ENCODE measurements at regions not wholly inside any gene's neighbourhood (a gene's known extent, or its start where the extent isn't known, plus 50 kb on each side); places are given as distances from the start of the nearest gene placed in this dataset.
"Not testable (repeated sequence)": the region's sequence is repeated elsewhere in the genome, so short reads cannot be mapped to it uniquely, and the experiment has no call there.

DNA sequence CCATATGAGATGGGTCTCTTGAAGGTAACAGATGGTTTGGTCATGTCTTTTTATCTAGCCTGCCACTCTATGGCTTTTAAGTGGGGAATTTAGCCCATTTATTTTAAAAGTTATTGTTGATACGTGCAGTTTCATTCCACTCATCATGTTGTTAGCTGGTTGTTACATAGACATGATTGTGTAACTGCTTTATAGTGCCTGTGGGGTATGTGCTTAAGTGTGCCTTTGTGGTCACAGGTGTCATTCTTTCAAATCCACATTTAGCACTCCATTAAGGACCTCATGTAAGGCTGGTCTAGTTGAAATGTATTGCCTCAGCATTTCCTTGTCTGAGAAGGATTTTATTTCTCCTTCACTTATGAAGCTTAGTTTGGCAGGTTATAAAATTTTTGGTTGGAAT, 263.8 kb upstream of the LUZP2 start:
- no peak for DNase-seq

DNA sequence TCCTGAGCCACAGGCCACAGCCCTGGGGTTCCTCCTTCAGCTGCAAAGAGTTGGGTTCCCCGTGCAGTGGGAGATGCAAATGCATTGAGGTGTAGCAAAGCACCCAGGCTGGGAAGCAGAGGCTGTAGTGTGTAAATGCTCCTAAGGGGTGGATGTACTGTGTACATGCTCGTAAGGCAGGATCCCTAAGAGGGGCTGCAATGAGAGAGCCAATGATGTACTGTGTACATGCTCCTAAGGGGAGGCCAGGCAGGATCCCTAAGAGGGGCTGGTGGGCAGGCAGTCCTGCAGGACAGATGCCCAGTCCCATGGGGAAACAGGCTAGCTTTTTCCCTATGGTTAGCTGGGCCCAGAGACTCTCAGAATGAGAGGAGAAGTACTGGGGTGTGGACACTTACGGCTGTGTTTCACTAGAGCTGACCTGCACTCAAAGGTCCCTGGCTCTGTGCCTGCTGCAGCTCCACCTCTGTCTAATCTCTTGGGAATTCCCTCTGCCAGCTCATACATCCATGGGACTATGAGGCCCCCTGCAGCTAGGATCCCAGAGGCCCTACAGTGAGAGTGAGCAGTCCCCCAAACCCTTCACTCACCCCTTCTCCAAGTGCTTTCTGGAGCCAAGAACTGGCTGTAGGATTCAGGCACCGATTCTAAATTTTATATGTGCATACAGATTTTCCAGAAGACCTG, 261.9 kb upstream of the LUZP2 start:
- DNase-seq: no peak

DNA sequence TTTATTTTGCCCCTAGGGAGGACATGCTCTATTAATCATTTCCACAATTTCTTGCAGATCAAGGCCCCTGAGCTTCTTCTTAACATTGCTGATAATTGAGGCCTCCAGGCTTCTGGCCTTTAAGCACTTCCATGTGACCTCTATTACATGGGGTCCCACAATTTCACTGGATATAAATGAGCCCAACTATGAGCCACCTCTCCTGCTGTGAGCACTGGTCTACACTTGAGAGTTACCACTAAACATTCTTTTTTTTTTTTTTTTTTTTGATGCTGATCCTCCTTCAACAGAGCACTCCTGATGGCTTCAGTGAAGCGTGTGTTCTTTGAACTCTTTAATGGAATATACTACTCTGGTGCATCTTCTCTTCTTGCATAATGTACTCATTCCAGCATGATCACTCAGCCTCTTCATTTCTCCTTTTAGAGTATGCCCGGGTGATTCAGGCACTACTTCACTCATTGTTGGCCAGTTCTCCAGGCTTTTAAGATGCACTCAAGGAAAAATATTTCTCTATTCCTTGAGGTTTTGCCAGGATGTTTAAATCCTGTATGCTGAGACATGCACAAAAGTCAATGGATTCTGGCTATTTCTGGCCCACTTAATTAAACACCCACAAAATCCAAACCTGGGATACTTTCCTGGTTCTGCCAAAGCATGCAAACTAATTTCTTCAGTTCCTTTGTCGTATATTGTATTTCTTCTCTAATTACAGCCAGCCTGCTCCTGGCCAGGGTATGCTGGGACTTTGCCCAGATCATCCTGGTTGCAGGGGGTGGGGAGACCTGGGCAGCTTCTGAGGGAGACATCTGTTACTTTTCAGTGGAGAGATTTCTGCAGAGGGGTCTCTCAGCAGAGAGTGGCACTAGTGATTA, 257.8 kb upstream of the LUZP2 start:
- DNase-seq: no peak

DNA sequence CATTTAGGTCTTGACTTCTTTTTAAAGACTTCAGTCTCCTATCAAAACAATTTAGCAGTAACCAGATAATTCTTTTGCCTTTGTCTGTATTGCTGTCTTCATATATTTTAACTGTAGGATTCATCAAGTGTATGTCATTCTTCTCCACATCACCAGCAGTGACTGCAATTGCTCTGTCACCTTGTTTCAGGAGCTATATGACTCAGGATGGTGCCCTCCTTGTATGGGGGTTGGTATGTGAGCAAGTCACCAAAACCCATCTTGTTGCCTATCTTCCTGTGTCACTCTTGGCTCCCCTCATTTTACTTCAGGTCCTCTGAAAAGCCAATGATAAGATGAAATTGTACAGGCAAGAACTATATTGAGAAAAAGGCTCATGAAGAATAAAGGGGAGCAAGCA, 256.9 kb upstream of the LUZP2 start:
- DNase-seq: no peak

DNA sequence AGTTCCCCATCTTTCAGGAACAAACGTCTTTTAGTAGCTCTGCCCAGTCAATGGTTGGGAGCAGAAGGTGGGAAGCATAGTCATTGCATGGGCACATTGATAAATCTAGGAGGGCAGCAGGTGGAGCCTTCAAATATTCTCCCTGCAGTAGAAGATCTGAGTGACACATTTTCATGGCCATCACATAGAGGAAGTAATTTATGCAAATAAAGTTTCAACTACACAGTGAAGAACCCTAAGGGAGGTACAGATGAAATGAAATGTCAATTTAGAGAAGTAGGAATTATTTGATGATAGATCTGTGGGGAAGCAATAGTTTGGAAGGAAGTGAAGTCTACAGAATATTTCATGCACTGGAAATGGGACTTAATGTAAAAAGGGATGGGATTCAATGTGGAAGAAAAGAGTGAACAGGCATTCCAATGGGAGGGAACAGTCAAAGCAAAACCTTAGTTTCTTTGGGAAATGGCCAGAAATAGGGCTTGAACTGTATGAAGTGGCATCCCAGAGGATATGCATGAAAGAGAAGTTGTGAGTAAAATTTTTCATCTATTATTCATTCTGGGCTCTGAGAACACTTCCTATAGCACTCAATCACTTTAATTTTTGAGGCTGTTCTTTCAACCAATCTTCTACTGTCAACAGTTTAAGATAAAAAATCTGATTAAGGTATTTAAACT, 256.2 kb upstream of the LUZP2 start:
- no peak for DNase-seq

DNA sequence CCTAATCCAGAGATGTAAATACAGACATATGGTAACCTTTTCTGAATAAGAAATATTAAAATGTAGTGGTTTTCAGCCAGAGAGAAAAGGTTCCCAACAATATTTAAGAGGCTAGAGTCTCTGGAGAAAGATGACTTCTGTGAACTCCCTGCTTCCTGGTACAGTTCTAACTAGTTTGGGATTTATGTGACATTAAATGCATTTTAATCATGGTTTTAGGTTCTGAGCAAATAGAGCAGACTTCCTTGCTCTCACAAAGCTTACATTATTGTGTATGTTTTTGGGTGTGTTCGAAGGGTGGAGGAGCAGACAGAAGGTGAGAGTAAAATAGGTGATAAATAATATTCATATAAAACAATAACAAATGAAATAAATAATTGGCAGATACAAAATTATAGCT, 250.1 kb upstream of the LUZP2 start:
- no peak for DNase-seq

DNA sequence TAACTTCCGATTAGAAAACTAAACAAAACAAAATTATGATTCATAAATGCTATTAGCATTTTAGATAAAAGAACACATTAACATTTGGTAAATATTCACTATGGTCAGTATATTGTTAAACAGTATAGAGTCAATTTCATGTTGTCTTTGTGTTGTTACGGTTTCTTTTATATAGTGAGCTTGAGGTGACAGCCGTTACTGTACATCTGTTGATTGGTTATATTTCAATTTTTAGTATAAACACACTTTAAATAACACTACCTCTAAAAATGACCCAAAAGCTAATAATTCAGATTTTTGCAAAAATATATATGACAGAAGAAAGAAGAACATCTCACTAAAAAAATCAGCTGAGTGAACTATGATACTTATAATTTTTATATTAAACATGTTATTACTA, 249.0 kb upstream of the LUZP2 start:
- DNase-seq: no peak

DNA sequence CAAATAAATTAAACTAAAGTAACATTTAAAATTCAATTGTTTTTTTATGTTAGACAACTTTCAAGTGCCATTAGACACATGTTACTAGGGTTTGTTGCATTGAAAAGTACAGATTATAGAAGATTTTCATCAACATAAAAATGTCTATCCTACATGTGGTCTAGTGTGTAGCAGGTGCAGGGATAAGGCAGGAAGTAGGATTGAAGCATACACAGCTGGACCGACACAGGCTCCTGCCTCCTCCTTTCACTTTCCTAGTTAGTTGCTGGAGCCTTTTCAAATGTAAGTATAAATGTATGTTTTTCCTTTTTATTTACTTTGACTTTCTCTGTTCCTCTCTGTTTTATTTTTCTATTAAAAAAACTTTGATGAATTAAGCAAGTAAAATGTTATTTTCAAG, 246.9 kb upstream of the LUZP2 start:
- DNase-seq: no peak

DNA sequence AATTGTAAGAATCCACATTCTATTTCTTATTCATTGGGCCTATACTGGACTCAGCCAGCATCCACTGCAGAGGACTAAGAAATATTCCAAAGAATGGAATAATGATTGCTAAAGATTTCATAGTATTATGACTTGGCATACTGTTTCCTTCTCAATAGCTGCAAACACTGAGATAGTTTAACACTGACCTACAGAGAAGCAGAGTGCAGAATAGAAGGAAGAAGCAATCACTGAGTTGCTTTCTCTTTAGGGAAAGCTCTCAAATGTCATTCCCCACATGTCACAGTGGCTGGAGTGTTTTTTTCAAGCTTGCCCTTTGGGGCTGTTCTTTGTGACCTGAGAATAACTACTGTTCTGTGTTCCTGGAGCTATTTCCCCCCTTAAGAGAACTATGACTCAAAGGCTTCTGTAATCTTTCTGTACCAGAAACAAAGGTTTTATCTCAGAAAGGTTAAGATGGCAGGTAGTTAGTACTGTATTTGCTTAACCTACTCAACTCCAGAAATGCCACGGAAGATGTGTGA, 243.6 kb upstream of the LUZP2 start:
- no peak for DNase-seq

DNA sequence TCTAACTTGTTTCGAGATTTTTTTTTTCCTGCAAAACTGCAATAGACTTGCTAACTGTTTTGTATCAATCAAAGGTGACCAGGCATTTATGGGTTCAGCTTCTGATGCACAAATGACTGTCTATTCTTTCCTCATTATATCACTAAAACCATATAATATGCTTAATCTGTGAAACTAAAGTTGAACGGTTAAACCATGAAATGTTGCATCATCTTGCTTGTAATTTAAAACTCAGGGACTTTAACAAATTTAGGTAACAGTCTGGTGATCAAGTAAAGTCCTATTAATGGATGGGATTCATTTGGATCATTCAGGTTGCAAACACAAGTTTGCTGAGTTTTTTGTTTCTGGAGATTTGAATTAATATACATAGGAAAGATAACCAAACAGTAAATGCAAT, 232.0 kb upstream of the LUZP2 start:
- DNase-seq: no peak

DNA sequence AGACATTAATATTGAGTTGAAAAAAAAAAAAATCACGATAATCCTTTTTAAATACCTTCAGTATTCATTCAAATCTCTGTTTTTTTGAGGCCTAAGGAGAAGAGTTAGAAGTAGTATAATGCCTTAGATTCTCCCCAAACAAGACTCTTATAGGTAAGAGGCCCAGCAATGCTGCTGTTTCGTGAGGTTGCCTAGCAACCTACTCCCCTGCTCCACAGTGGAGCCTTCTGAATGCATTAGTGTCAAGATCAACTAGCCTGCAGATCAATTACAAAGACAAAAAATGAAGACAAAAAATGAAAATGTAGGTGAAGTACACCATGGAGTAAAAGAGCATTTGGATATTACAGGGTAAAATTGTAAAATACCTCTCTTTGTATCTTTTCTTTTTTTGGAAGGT, 229.8 kb upstream of the LUZP2 start:
- no peak for DNase-seq

DNA sequence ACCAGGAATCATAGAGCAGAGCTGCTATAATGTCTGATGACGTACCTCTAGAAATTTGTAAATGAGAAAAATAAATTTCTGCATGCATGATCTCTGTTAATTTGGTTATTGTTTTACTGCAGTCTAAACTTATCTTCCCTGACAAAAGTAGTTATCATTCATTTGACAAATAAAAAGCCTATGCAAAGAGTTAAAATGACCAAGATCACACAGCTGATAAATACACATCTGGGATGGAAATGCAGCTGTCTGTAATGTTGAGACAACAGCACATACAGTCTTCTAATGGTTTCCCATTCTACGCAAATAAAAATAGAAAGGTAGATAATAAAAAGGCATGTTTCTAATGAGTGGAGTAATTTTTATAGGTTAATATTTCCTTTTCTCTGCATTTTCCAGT, 225.1 kb upstream of the LUZP2 start:
- DNase-seq: no peak

DNA sequence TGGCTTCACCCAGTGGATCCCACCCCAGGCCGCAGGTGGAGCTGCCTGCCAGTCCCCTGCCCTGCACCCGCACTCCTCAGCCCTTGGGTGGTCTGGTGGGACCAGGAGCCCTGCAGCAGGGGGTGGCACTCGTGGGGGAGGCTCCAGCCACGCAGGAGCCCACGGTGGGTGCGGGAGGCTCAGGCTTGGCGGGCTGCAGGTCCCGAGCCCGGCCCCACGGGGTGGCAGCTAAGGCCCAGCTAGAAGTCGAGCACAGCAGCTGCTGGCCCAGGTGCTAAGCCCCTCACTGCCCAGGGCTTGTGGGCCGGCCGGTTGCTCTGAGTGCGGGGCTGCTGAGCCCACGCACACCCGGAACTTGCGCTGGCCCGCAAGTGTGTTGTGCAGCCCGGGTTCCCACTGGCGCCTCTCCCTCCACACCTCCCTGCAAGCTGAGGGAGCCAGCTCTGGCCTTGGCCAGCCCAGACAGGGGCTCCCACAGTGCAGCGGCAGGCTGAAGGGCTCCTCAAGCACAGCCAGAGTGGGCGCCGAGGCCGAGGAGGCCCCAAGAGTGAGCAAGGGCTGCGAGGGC, 222.6 kb upstream of the LUZP2 start:
- DNase-seq: not testable (repeated sequence)

DNA sequence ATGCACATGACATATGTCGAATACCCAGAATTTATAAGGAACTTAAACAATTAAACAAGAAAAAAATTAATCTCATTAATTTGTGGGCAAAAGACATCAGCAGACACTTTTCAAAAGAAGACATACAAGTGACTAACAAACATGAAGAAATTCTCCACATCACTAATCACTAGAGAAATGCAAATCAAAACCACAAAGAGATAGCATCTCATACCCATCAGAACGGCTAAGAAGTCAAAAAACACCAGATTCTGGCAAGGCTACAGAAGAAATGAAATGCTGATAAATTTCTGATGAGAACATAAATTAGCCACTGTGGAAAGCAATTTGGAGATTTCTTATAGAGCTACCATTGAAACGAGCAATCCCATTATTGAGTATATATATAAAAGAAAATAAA, 210.6 kb upstream of the LUZP2 start:
- DNase-seq: no peak

DNA sequence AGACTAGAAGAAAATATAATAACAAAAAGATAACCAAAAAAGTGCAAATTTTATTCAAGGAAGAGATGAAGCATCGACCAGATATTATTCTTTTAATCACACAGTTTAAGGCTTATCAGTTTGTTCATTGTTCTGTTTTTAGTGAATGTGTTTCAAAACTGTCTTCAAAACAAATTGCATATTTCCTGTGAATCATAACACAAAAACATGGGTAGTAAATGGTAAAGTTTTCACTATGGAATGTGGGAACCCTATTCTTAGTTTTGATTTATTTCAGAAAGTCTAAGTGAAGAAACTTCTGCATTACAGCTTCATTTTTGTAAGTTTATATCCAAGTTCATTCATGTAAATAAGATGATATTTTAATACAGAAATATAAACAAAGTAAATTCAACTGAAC, 207.6 kb upstream of the LUZP2 start:
- no peak for DNase-seq

DNA sequence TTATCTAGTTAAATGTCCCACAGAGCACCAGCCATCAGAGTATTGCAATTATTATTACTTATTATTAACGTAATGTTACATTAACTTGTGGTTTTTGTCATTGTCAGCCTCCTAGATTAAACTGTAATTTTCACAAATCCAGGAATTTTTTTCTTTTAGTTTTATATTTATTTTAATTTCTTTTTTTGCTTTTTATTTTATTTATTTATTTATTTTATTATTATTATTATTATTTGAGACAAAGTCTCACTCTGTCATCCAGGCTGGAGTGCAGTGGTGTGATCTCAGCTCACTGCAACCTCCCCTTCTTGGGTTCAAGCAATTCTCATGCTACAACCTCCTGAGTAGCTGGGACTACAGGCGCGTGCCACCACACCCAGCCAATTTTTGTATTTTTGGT, 202.9 kb upstream of the LUZP2 start:
- DNase-seq: no peak

DNA sequence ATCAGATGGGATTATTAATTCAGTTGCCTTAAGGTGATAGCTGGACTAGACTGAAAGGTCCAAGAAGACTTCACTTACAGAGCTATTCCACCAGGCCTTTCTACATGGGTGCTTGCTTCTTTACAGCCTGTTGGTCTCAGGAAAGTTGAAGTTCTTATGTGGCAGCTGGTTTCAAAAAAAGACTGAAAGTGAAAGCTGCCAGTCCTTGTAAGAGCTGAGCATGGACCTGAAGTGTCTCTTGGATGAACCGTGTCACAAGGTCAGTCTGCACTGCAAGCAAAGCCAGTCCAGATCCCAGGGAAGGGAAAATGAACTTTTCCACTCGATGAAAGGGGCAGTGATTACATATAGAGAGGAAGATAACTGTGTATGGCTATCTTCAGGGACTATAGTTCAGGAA, 201.5 kb upstream of the LUZP2 start:
- DNase-seq: no peak

DNA sequence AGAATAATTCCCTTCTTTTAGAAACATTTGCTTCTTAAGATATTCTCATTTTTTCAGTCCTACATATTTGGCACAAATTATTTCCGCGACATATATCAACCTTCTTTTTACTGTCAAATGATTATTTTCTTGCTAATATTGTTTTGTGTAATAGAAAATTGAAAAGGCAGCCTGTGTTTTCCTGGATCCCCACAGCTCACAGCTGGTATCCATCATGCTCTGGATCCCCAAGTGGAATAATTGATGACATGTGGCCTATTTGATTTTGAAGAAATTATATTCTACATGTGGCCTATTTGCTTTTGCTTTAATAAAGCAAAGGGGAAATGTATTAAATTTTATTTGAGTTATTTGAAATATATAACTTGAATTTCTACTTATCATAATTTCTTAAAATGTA, 199.4 kb upstream of the LUZP2 start:
- DNase-seq: no peak

DNA sequence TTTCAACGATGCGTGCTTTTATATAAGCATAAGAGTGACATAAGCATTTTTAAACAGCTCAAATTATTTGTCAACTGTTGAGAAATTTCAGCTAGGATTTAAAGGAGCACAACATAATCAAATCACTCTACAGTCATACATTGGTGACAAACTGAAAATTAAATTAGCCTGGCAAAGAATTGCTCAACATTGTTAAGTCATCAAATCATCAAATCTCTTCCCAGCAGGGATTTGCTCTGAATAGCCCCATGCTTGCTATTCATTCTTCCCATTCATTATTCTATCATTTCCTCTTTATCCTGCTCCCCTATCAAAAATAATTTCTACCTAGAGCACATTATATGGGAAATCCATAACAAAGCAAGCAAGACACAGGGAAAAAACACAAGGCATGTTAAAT, 198.7 kb upstream of the LUZP2 start:
- DNase-seq: peak; percentile 17

DNA sequence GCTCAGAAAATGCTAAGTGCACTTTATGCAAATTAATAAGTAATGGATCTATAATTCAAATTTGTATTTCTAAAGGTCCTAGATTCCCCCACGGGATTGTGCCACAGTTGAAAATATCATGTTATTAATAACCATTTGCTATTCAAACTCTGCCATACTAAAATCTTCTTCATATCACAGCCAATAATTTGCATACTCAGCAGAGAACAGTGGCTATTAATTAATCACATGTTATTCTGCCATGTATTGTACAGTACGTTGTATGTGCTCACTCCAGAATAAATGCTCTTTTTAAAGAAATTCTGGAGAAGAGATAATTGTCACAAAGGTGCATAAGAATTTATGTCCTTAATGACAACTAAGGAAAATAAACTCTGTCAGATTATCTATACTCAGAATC, 184.9 kb upstream of the LUZP2 start:
- no peak for DNase-seq

DNA sequence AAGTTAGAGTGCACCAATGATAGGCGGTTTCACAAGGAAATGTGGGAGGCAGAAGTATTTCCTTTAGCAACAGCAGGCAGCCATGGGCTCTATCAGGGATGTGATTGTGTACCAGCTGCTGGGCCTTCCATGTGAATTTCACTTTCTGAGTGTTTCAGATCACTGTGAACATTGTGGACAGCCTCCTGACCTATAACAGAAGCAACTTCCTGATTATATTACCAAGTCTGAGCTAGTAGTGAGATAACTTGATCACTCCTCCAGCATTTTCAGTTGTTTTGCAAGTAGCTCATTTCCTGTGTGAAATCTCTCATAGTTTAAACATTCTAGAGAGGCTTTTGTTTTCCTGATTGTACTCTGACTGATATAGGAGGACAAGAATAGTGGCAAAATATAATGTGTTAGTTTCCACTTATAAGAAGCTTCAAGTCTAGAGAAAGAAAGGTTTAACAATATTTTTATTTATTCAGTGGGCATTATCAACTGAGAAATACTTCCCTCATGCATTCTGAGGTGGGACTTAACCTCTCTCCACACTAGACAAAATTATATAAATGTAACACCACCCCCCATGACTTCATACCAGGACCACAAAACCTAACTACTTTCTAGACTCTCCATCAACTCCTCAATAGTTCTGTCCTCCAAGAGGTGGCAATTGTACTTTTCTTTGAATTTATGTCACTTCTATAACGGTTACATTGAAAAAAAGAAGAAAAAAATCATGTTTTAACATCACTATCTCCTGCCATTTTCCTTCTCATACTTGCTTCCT, 184.2 kb upstream of the LUZP2 start:
- DNase-seq: no peak

DNA sequence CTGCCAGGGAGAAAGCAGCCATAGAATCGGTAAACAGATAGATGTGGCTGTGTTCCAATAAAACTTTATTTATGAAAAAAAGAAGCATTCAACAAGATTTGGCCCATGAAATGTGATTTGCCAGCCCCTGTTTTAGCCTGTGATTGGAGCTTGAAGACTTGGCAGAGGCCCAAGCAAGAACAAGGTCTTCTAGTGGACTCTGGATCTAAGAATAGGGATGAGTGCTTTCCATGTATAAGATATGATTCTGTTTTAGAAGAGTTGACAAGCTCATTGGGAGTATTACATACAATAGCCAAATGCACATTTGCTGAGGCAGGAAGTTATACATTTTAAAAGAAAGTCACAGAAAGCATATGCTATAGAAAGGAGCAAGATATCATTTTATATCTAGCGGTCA, 175.6 kb upstream of the LUZP2 start:
- no peak for DNase-seq

DNA sequence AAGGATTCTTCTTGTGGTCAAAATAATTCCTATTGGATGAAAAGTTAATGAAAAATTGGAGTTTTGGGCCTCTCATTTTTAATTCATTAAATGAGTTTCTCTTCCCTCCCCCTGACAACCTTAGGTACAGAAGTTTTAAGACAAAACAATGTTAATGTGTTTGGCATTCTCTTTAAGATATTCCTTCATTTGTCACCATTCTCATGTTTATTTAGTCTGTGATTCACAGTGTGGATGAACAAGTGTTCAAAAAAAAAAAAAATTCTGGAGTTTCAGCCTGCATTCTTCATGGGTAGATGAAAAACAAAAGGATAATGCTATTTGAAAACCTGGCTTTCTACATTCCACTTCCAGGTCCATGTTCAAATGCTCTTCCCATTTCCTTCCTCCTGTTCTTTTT, 172.6 kb upstream of the LUZP2 start:
- DNase-seq: no peak

Measured in COR-L47 (cell line).